ENCODE measurements at regions not wholly inside any gene's neighbourhood (a gene's known extent, or its start where the extent isn't known, plus 50 kb on each side); places are given as distances from the start of the nearest gene placed in this dataset.

GRCh38 chr4:113825272-113825671 is 63.7 kb upstream of the CAMK2D start:
- peaks cover 32% of the 10 kb centered on the region for H3K4me1 Mint-ChIP-seq (ENCODE audit: low read depth)
- no peaks in the 10 kb centered on the region for H3K9me3 Mint-ChIP-seq
- DNase-seq (ENCODE audit: low spot score) = peak; percentile 9
- H3K4me3 Mint-ChIP-seq = no peak overlapping the region
- peaks cover 2% of the 10 kb centered on the region for H3K27me3 Mint-ChIP-seq (ENCODE audit: low read depth)
- H3K36me3 Mint-ChIP-seq (ENCODE audit: low read depth) = no peaks in the 10 kb centered on the region
- H3K27ac Mint-ChIP-seq = peak overlapping the region; percentile 1

GRCh38 chr4:113824396-113824795 is 62.9 kb upstream of the CAMK2D start:
- Mint-ChIP-seq H3K27ac (no peak overlapping the region), H3K36me3 (ENCODE audit: low read depth) (no peaks in the 10 kb centered on the region), H3K9me3 (no peaks in the 10 kb centered on the region), H3K4me1 (ENCODE audit: low read depth) (peaks cover 32% of the 10 kb centered on the region), H3K4me3 (no peak overlapping the region), H3K27me3 (ENCODE audit: low read depth) (peaks cover under 1% of the 10 kb centered on the region)
- DNase-seq (ENCODE audit: low spot score) = no peak

GRCh38 chr4:113823291-113823659 is 61.7 kb upstream of the CAMK2D start:
- DNase-seq (ENCODE audit: low spot score) = no peak
- no peak overlapping the region for H3K4me3 Mint-ChIP-seq
- no peaks in the 10 kb centered on the region for H3K36me3 Mint-ChIP-seq (ENCODE audit: low read depth)
- H3K27me3 Mint-ChIP-seq (ENCODE audit: low read depth) = no peaks in the 10 kb centered on the region
- H3K9me3 Mint-ChIP-seq = no peaks in the 10 kb centered on the region
- no peak overlapping the region for H3K27ac Mint-ChIP-seq
- peaks cover 32% of the 10 kb centered on the region for H3K4me1 Mint-ChIP-seq (ENCODE audit: low read depth)

- Mint-ChIP-seq H3K36me3 (ENCODE audit: low read depth) (no peaks in the 10 kb centered on the region), H3K4me1 (ENCODE audit: low read depth) (peaks cover 32% of the 10 kb centered on the region), H3K27me3 (ENCODE audit: low read depth) (no peaks in the 10 kb centered on the region), H3K27ac (no peak overlapping the region), H3K4me3 (no peak overlapping the region), H3K9me3 (no peaks in the 10 kb centered on the region)
- no peak for DNase-seq (ENCODE audit: low spot score)
Measured at GRCh38 chr4:113822555-113823290, 61.2 kb upstream of the CAMK2D start.

- no peak for DNase-seq (ENCODE audit: low spot score)
- Mint-ChIP-seq H3K4me3 (no peak overlapping the region), H3K9me3 (no peaks in the 10 kb centered on the region), H3K27me3 (ENCODE audit: low read depth) (no peaks in the 10 kb centered on the region), H3K27ac (no peak overlapping the region), H3K4me1 (ENCODE audit: low read depth) (peaks cover 32% of the 10 kb centered on the region), H3K36me3 (ENCODE audit: low read depth) (no peaks in the 10 kb centered on the region)
Measured at GRCh38 chr4:113821856-113822255, 60.3 kb upstream of the CAMK2D start.

GRCh38 chr4:113820108-113820507 is 58.6 kb upstream of the CAMK2D start:
- Mint-ChIP-seq H3K27me3 (ENCODE audit: low read depth) (no peaks in the 10 kb centered on the region), H3K9me3 (no peaks in the 10 kb centered on the region), H3K27ac (no peak overlapping the region), H3K36me3 (ENCODE audit: low read depth) (no peaks in the 10 kb centered on the region), H3K4me3 (no peak overlapping the region), H3K4me1 (ENCODE audit: low read depth) (peaks cover 26% of the 10 kb centered on the region)
- no peak for DNase-seq (ENCODE audit: low spot score)

GRCh38 chr4:113815826-113816225 is 54.3 kb upstream of the CAMK2D start:
- Mint-ChIP-seq H3K36me3 (ENCODE audit: low read depth) (no peaks in the 10 kb centered on the region), H3K27ac (no peak overlapping the region), H3K9me3 (no peaks in the 10 kb centered on the region), H3K4me1 (ENCODE audit: low read depth) (no peaks in the 10 kb centered on the region), H3K27me3 (ENCODE audit: low read depth) (peaks cover 7% of the 10 kb centered on the region), H3K4me3 (no peak overlapping the region)
- DNase-seq (ENCODE audit: low spot score) = no peak

GRCh38 chr4:113811359-113811758 is 49.8 kb upstream of the CAMK2D start:
- Mint-ChIP-seq H3K4me1 (ENCODE audit: low read depth) (no peaks in the 10 kb centered on the region), H3K4me3 (no peak overlapping the region), H3K9me3 (no peaks in the 10 kb centered on the region), H3K36me3 (ENCODE audit: low read depth) (no peaks in the 10 kb centered on the region), H3K27ac (no peak overlapping the region), H3K27me3 (ENCODE audit: low read depth) (peaks cover 7% of the 10 kb centered on the region)
- no peak for DNase-seq (ENCODE audit: low spot score)
